ENCODE measurements at regions not wholly inside any gene's neighbourhood (a gene's known extent, or its start where the extent isn't known, plus 50 kb on each side); places are given as distances from the start of the nearest gene placed in this dataset.
A peak's percentile ranks its signal among the peaks of the same experiment; 100 is the strongest.

DNA sequence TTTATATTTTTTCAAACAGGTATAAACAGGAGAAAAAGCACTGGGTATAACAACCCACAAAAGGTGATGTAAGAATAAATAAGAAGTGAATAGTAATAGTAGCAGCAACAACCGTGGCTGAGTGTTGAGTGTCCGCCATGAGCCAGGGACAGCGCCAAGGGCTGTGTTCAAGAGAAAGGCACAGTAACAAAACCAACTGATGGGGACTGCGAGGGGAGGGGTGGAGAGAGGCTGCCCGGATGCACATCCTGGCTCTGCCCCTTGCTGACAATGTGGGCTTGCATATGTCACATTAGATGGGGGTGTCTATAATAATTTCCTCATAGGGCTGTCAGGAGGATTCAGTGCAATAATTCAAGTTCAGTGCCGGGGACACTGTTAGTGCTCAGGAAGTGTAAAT, 912.4 kb downstream of the VRK1 start:
- H3K27me3 ChIP-seq (ENCODE audit: control insufficient read depth in 2 of 2, insufficient read depth in 2 of 2, low read length in 2 of 2): no peaks in the 10 kb centered on the region
- no peak overlapping the region for H3K9ac ChIP-seq (ENCODE audit: low read depth in 1 of 2, low read length in 2 of 2)
- H3K4me1 ChIP-seq (ENCODE audit: control insufficient read depth in 2 of 2, insufficient read depth in 2 of 2, low read length in 2 of 2): no peaks in the 10 kb centered on the region
- no peaks in the 10 kb centered on the region for H3K9me3 ChIP-seq (ENCODE audit: control insufficient read depth in 2 of 2, low read length in 2 of 2)
- H3K27ac ChIP-seq (ENCODE audit: low read depth in 2 of 2, low read length in 2 of 2): no peak overlapping the region
- H3K4me3 ChIP-seq (ENCODE audit: low read length in 2 of 2): no peak overlapping the region
- no peaks in the 10 kb centered on the region for H3K36me3 ChIP-seq (ENCODE audit: control insufficient read depth in 2 of 2, insufficient read depth in 2 of 2, low read length in 2 of 2)

DNA sequence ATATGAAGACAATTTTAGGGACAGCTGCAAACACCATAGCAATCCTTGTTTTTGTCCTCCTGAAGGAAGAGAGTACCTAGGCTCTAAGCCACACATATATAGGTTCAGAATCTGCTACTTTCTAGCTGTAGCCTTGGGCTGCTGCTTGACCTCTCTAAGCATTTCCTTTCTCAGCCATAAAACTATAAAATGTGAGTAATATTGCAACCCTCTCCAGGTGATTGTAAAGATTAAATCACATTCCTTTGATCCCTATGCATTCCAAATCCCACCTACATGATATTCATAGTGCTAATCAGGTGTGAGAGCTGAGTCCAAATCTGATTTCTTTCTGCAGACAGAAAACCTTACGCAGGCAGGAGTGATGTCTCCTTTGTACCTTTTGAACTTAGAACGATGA, 913.5 kb downstream of the VRK1 start:
- H3K4me1 ChIP-seq (ENCODE audit: control insufficient read depth in 2 of 2, insufficient read depth in 2 of 2, low read length in 2 of 2): no peaks in the 10 kb centered on the region
- H3K27ac ChIP-seq (ENCODE audit: low read depth in 2 of 2, low read length in 2 of 2): no peak overlapping the region
- no peaks in the 10 kb centered on the region for H3K27me3 ChIP-seq (ENCODE audit: control insufficient read depth in 2 of 2, insufficient read depth in 2 of 2, low read length in 2 of 2)
- no peaks in the 10 kb centered on the region for H3K9me3 ChIP-seq (ENCODE audit: control insufficient read depth in 2 of 2, low read length in 2 of 2)
- H3K4me3 ChIP-seq (ENCODE audit: low read length in 2 of 2): no peak overlapping the region
- no peaks in the 10 kb centered on the region for H3K36me3 ChIP-seq (ENCODE audit: control insufficient read depth in 2 of 2, insufficient read depth in 2 of 2, low read length in 2 of 2)
- H3K9ac ChIP-seq (ENCODE audit: low read depth in 1 of 2, low read length in 2 of 2): no peak overlapping the region

DNA sequence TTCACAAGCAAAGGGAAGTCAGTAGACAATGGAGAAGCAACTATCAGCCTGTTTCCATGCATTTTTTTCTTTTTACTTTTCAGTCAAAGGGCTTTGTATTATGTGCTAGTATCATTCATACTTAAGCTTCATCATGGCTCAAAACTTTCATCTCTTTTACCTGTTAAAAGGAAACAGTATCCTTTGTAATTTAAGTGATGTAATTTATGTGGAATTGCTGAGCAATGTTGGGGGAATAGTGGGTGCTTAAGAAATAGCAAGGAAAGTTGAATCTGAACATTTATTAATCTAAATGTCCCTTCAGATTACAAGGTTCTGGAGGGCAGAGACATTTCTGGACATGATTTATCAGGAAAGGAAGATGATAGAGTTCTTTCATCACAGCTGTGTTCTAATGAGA, 915.3 kb downstream of the VRK1 start:
- H3K9ac ChIP-seq (ENCODE audit: low read depth in 1 of 2, low read length in 2 of 2): no peak overlapping the region
- H3K4me3 ChIP-seq (ENCODE audit: low read length in 2 of 2): no peak overlapping the region
- H3K27me3 ChIP-seq (ENCODE audit: control insufficient read depth in 2 of 2, insufficient read depth in 2 of 2, low read length in 2 of 2): no peaks in the 10 kb centered on the region
- no peaks in the 10 kb centered on the region for H3K9me3 ChIP-seq (ENCODE audit: control insufficient read depth in 2 of 2, low read length in 2 of 2)
- no peaks in the 10 kb centered on the region for H3K4me1 ChIP-seq (ENCODE audit: control insufficient read depth in 2 of 2, insufficient read depth in 2 of 2, low read length in 2 of 2)
- H3K27ac ChIP-seq (ENCODE audit: low read depth in 2 of 2, low read length in 2 of 2): no peak overlapping the region
- no peaks in the 10 kb centered on the region for H3K36me3 ChIP-seq (ENCODE audit: control insufficient read depth in 2 of 2, insufficient read depth in 2 of 2, low read length in 2 of 2)

DNA sequence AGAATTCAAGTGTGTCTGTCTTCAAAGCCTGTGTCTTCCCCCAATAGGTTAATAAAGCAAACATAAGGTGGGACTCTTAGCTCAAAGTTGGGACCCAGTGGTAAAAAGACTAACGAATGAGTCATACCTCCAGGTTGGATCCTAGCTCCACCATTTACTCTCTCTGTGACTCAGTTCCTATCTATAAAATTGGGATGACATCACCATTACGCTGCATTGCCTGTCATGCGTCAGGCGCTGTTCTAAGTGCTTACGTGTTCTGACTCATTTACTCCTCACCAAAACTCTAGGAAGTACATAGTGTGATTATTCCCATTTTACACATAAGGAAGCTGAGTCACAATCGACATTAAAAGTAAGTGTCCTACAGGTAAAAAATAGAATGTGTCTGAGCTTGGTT, 915.8 kb downstream of the VRK1 start:
- H3K4me1 ChIP-seq (ENCODE audit: control insufficient read depth in 2 of 2, insufficient read depth in 2 of 2, low read length in 2 of 2): no peaks in the 10 kb centered on the region
- H3K36me3 ChIP-seq (ENCODE audit: control insufficient read depth in 2 of 2, insufficient read depth in 2 of 2, low read length in 2 of 2): no peaks in the 10 kb centered on the region
- H3K4me3 ChIP-seq (ENCODE audit: low read length in 2 of 2): no peak overlapping the region
- no peaks in the 10 kb centered on the region for H3K9me3 ChIP-seq (ENCODE audit: control insufficient read depth in 2 of 2, low read length in 2 of 2)
- no peaks in the 10 kb centered on the region for H3K27me3 ChIP-seq (ENCODE audit: control insufficient read depth in 2 of 2, insufficient read depth in 2 of 2, low read length in 2 of 2)
- no peak overlapping the region for H3K9ac ChIP-seq (ENCODE audit: low read depth in 1 of 2, low read length in 2 of 2)
- H3K27ac ChIP-seq (ENCODE audit: low read depth in 2 of 2, low read length in 2 of 2): no peak overlapping the region

DNA sequence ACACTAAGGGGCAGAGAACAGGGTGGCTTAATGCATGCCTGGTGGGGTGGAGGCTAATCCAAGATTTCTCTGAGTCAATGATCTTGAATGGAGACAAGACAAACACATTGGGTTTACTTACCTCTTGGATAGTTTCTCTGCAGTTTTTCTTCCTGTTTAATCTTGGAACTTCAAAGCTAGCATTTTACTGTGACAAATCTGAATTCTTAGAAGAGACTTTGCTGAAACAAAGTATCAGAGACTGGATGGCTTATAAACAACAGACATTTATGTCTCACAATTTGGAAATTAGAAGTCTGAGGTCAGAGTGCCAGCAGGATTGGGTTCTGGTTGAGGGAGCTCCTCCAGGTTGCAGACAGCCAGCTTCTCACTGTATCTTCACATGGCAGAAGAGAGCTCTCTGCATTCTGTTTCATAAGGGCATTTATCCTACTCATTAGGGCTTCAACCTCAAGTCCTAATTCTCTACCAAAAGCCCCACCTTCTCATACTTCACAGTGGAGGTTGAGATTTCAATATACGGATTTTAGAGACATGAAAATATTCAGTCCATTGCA, 921.8 kb downstream of the VRK1 start:
- Histone ChIP-seq H3K27ac (ENCODE audit: low read depth in 2 of 2, low read length in 2 of 2) (no peak overlapping the region), H3K4me3 (ENCODE audit: low read length in 2 of 2) (no peak overlapping the region), H3K36me3 (ENCODE audit: control insufficient read depth in 2 of 2, insufficient read depth in 2 of 2, low read length in 2 of 2) (no peaks in the 10 kb centered on the region), H3K9ac (ENCODE audit: low read depth in 1 of 2, low read length in 2 of 2) (no peak overlapping the region), H3K9me3 (ENCODE audit: control insufficient read depth in 2 of 2, low read length in 2 of 2) (peaks cover 0 to 4% of the 10 kb centered on the region in 2 donors), H3K4me1 (ENCODE audit: control insufficient read depth in 2 of 2, insufficient read depth in 2 of 2, low read length in 2 of 2) (no peaks in the 10 kb centered on the region), H3K27me3 (ENCODE audit: control insufficient read depth in 2 of 2, insufficient read depth in 2 of 2, low read length in 2 of 2) (no peaks in the 10 kb centered on the region)

- no peak overlapping the region for H3K9ac ChIP-seq (ENCODE audit: low read depth in 1 of 2, low read length in 2 of 2)
- H3K4me1 ChIP-seq (ENCODE audit: control insufficient read depth in 2 of 2, insufficient read depth in 2 of 2, low read length in 2 of 2): no peaks in the 10 kb centered on the region
- H3K27ac ChIP-seq (ENCODE audit: low read depth in 2 of 2, low read length in 2 of 2): no peak overlapping the region
- H3K27me3 ChIP-seq (ENCODE audit: control insufficient read depth in 2 of 2, insufficient read depth in 2 of 2, low read length in 2 of 2): no peaks in the 10 kb centered on the region
- no peak overlapping the region for H3K4me3 ChIP-seq (ENCODE audit: low read length in 2 of 2)
- H3K9me3 ChIP-seq (ENCODE audit: control insufficient read depth in 2 of 2, low read length in 2 of 2): peaks cover 0 to 4% of the 10 kb centered on the region in 2 donors
- no peaks in the 10 kb centered on the region for H3K36me3 ChIP-seq (ENCODE audit: control insufficient read depth in 2 of 2, insufficient read depth in 2 of 2, low read length in 2 of 2)
Measured at GRCh38 chr14:97719931-97720330, 922.7 kb downstream of the VRK1 start.

DNA sequence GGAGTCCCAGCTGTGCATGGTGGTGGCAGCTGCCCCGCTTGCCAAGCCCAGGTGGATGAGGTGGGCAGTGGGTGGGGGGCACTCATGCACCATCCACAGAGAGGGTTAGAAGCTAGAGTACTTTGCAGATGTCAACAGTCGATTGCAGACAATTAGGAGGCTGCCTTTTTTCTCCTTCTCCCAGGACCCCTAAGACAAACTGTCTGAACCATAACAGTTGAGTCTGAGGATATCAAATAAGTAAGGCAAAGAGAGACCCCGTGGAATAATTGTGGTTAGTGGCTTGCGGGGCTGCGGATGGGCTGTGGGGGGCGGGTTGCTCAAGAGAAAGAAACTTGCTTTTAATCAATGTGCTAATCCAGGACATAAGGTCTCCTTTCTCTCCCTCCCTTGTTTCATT, 926.2 kb downstream of the VRK1 start:
- H3K4me1 ChIP-seq (ENCODE audit: control insufficient read depth in 2 of 2, insufficient read depth in 2 of 2, low read length in 2 of 2): no peaks in the 10 kb centered on the region
- H3K9ac ChIP-seq (ENCODE audit: low read depth in 1 of 2, low read length in 2 of 2): no peak overlapping the region
- H3K27me3 ChIP-seq (ENCODE audit: control insufficient read depth in 2 of 2, insufficient read depth in 2 of 2, low read length in 2 of 2): no peaks in the 10 kb centered on the region
- peaks cover 0 to 4% of the 10 kb centered on the region in 2 donors for H3K9me3 ChIP-seq (ENCODE audit: control insufficient read depth in 2 of 2, low read length in 2 of 2)
- no peak overlapping the region for H3K27ac ChIP-seq (ENCODE audit: low read depth in 2 of 2, low read length in 2 of 2)
- no peaks in the 10 kb centered on the region for H3K36me3 ChIP-seq (ENCODE audit: control insufficient read depth in 2 of 2, insufficient read depth in 2 of 2, low read length in 2 of 2)
- no peak overlapping the region for H3K4me3 ChIP-seq (ENCODE audit: low read length in 2 of 2)

GRCh38 chr14:97723819-97724218, 926.6 kb downstream of the VRK1 start:
- peaks cover 0 to 4% of the 10 kb centered on the region in 2 donors for H3K9me3 ChIP-seq (ENCODE audit: control insufficient read depth in 2 of 2, low read length in 2 of 2)
- no peak overlapping the region for H3K9ac ChIP-seq (ENCODE audit: low read depth in 1 of 2, low read length in 2 of 2)
- H3K27me3 ChIP-seq (ENCODE audit: control insufficient read depth in 2 of 2, insufficient read depth in 2 of 2, low read length in 2 of 2): no peaks in the 10 kb centered on the region
- no peaks in the 10 kb centered on the region for H3K4me1 ChIP-seq (ENCODE audit: control insufficient read depth in 2 of 2, insufficient read depth in 2 of 2, low read length in 2 of 2)
- H3K36me3 ChIP-seq (ENCODE audit: control insufficient read depth in 2 of 2, insufficient read depth in 2 of 2, low read length in 2 of 2): no peaks in the 10 kb centered on the region
- H3K4me3 ChIP-seq (ENCODE audit: low read length in 2 of 2): no peak overlapping the region
- H3K27ac ChIP-seq (ENCODE audit: low read depth in 2 of 2, low read length in 2 of 2): peak overlapping the region in 1 of 2 donors; percentile 38

DNA sequence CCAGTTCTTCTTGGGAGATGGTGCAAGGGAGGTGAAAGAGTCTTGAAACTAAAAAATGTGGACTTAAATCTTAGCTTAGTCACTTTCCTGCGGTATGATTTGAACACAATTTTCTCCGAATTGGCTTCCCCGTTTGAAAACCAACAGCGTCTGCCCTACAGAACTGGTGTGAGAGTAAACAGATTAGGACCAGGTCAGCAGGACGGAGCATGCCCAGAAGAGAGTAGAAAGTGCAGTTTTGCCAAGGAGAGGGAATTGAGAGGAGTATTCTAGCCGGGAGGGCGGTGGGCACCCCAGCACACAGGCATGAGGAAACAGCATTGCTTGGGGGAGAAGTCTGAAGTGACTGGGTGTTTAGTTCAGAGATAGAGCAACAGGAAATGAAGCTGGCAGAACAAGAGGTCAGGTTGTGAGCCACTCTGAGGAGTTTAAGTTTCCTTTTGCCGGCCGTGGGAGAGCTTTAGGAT, 927.1 kb downstream of the VRK1 start:
- H3K4me1 ChIP-seq (ENCODE audit: control insufficient read depth in 2 of 2, insufficient read depth in 2 of 2, low read length in 2 of 2): no peaks in the 10 kb centered on the region
- peaks cover 0 to 4% of the 10 kb centered on the region in 2 donors for H3K9me3 ChIP-seq (ENCODE audit: control insufficient read depth in 2 of 2, low read length in 2 of 2)
- no peaks in the 10 kb centered on the region for H3K36me3 ChIP-seq (ENCODE audit: control insufficient read depth in 2 of 2, insufficient read depth in 2 of 2, low read length in 2 of 2)
- peak overlapping the region in 1 of 2 donors; percentile 37 for H3K4me3 ChIP-seq (ENCODE audit: low read length in 2 of 2)
- no peak overlapping the region for H3K9ac ChIP-seq (ENCODE audit: low read depth in 1 of 2, low read length in 2 of 2)
- H3K27me3 ChIP-seq (ENCODE audit: control insufficient read depth in 2 of 2, insufficient read depth in 2 of 2, low read length in 2 of 2): no peaks in the 10 kb centered on the region
- H3K27ac ChIP-seq (ENCODE audit: low read depth in 2 of 2, low read length in 2 of 2): peak overlapping the region in 1 of 2 donors; percentile 38

DNA sequence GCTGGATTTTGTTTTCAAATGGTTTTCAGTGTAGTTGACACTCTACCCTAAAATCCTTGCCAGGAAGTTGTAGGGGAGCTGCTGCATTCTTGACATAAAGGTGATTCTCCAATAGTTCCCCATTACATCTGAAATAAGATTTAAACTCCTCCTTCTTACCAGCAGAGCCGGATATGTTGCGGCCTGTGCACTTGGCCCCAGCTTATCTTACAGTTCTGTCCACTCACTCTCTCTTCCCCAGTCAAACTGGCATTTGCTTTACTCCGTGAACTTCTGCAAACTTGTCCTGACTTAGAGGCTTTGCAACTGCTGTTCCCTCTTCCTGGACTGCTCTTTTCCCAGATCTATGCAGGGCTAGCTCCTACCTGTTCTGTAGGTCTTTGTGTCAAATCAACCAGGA, 929.5 kb downstream of the VRK1 start:
- Histone ChIP-seq H3K9me3 (ENCODE audit: control insufficient read depth in 2 of 2, low read length in 2 of 2) (peaks cover 0 to under 1% of the 10 kb centered on the region in 2 donors), H3K27ac (ENCODE audit: low read depth in 2 of 2, low read length in 2 of 2) (no peak overlapping the region), H3K36me3 (ENCODE audit: control insufficient read depth in 2 of 2, insufficient read depth in 2 of 2, low read length in 2 of 2) (no peaks in the 10 kb centered on the region), H3K27me3 (ENCODE audit: control insufficient read depth in 2 of 2, insufficient read depth in 2 of 2, low read length in 2 of 2) (no peaks in the 10 kb centered on the region), H3K9ac (ENCODE audit: low read depth in 1 of 2, low read length in 2 of 2) (no peak overlapping the region), H3K4me1 (ENCODE audit: control insufficient read depth in 2 of 2, insufficient read depth in 2 of 2, low read length in 2 of 2) (no peaks in the 10 kb centered on the region), H3K4me3 (ENCODE audit: low read length in 2 of 2) (no peak overlapping the region)

DNA sequence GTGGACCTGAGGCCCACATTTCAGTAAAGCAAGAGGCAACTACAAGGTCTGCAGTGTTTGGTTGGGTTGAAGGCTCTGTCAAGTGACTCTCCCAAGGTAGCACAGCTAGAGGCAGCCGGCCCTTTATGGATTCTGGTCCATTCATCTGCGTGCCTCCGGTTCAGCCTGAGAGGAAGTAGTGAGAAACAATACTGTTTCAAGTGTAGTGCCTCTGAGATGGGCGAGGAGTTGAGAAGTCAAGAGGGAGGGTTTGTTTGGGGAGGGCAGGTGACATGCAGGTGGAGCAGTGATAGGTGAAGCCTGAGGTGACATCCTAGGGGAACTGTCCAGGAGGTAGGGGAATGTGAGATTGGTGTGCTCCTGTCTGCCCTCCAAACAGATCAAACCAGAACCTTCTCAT, 933.5 kb downstream of the VRK1 start:
- H3K4me3 ChIP-seq (ENCODE audit: low read length in 2 of 2): no peak overlapping the region
- no peak overlapping the region for H3K9ac ChIP-seq (ENCODE audit: low read depth in 1 of 2, low read length in 2 of 2)
- no peak overlapping the region for H3K27ac ChIP-seq (ENCODE audit: low read depth in 2 of 2, low read length in 2 of 2)
- H3K27me3 ChIP-seq (ENCODE audit: control insufficient read depth in 2 of 2, insufficient read depth in 2 of 2, low read length in 2 of 2): no peaks in the 10 kb centered on the region
- no peaks in the 10 kb centered on the region for H3K9me3 ChIP-seq (ENCODE audit: control insufficient read depth in 2 of 2, low read length in 2 of 2)
- H3K4me1 ChIP-seq (ENCODE audit: control insufficient read depth in 2 of 2, insufficient read depth in 2 of 2, low read length in 2 of 2): no peaks in the 10 kb centered on the region
- no peaks in the 10 kb centered on the region for H3K36me3 ChIP-seq (ENCODE audit: control insufficient read depth in 2 of 2, insufficient read depth in 2 of 2, low read length in 2 of 2)

Measured in mucosa of rectum (tissue), 2 donors.